H1 (cell line): ENCODE measurements at regions not wholly inside any gene's neighbourhood (a gene's known extent, or its start where the extent isn't known, plus 50 kb on each side); places are given as distances from the start of the nearest gene placed in this dataset.

Source experiments
- CTCF ChIA-PET: fragments of 300-600 bp; sonication (Branson Sonifier 250); formaldehyde crosslinking; loops from one replicate; lab custom pipeline; 2021; ENCODE audit not compliant: partially characterized antibody; lab: Charles Lee
- POLR2A ChIA-PET: fragments of 300-600 bp; sonication (Branson Sonifier 250); formaldehyde crosslinking; loops from one replicate; lab custom pipeline; 2021; ENCODE audit warnings: inconsistent platforms; ENCODE audit not compliant: partially characterized antibody; lab: Charles Lee
- DNase-seq, 2 experiments: peaks; one replicate each; pipeline versions ENCODE4 v3.0.0 to v3.0.0-alpha.2; 2010 to 2022; ENCODE audit warnings: low spot score in 2 of 2, low read depth in 1 of 2, mixed read lengths in 1 of 2
- FAIRE-seq: peaks from 2 replicates; lab custom pipeline; 2011; peaks lifted over from hg19 to GRCh38; lab: Jason Lieb, UNC
- H2AFZ ChIP-seq: 2 replicates; pipeline ENCODE4 v1.8.1; 2012; ENCODE audit warnings: low read length, inconsistent platforms
- H2AK5ac ChIP-seq: 2 replicates; pipeline ENCODE4 v1.6.1; 2013; ENCODE audit warnings: low read depth, low read length
- H2BK120ac ChIP-seq: replicated peaks from 2 replicates; pipeline ENCODE3; 2013; ENCODE audit warnings: low read depth, low read length, inconsistent platforms
- H2BK12ac ChIP-seq: 2 replicates; pipeline ENCODE4 v1.6.1; 2013; ENCODE audit warnings: low read depth, low read length
- H2BK15ac ChIP-seq: 2 replicates; pipeline ENCODE4 v1.6.1; 2013; ENCODE audit warnings: low read length
- H2BK20ac ChIP-seq: 2 replicates; pipeline ENCODE4 v1.6.1; 2013; ENCODE audit warnings: low read length
- H2BK5ac ChIP-seq: 2 replicates; pipeline ENCODE4 v1.6.1; 2013; ENCODE audit warnings: low read depth, low read length
- H3K14ac ChIP-seq: 2 replicates; pipeline ENCODE4 v1.6.1; 2013; ENCODE audit warnings: inconsistent platforms; ENCODE audit not compliant: insufficient read length
- H3K18ac ChIP-seq: 2 replicates; pipeline ENCODE4 v1.6.1; 2013; ENCODE audit warnings: low read length; ENCODE audit errors: extremely low read depth
- H3K23ac ChIP-seq: 2 replicates; pipeline ENCODE4 v1.6.1; 2013; ENCODE audit warnings: inconsistent platforms; ENCODE audit not compliant: insufficient read length
- H3K23me2 ChIP-seq: 2 replicates; pipeline ENCODE4 v1.6.1; 2013; ENCODE audit warnings: low read depth, low read length
- H3K27ac ChIP-seq: 2 replicates; pipeline ENCODE4 v1.6.1; 2011; ENCODE audit warnings: low read depth, low read length, inconsistent platforms
- H3K27me3 ChIP-seq, 4 experiments: replicated peaks in 1 of 4; 1 replicate in 1 of 4; 2 replicates in 3 of 4; pipeline versions ENCODE4 v1.6.1 to v1.8.1; 2011 to 2013; ENCODE audit warnings: low read length in 3 of 4, mild to moderate bottlenecking in 3 of 4, inconsistent platforms in 2 of 4, mixed read lengths in 2 of 4, moderate library complexity in 1 of 4; ENCODE audit not compliant: control insufficient read depth in 3 of 4, insufficient read depth in 3 of 4; ENCODE audit errors: extremely low read depth in 1 of 4
- H3K36me3 ChIP-seq, 4 experiments: 2 replicates each; pipeline versions ENCODE4 v1.6.1 to v1.8.1; 2011 to 2013; ENCODE audit warnings: mild to moderate bottlenecking in 4 of 4, low read length in 3 of 4, moderate library complexity in 2 of 4, control low read depth in 1 of 4, inconsistent platforms in 1 of 4; ENCODE audit not compliant: insufficient read depth in 4 of 4, control insufficient read depth in 2 of 4
- H3K4ac ChIP-seq: replicated peaks from 2 replicates; pipeline ENCODE3; 2013; ENCODE audit warnings: low read length, low read depth, mixed read lengths, inconsistent platforms; ENCODE audit not compliant: insufficient read length
- H3K4me1 ChIP-seq, 4 experiments: replicated peaks in 1 of 4; 1 replicate in 1 of 4; 2 replicates in 3 of 4; pipeline versions ENCODE4 v1.6.1 to v1.8.1; 2011 to 2013; ENCODE audit warnings: low read length in 3 of 4, inconsistent platforms in 2 of 4, mixed read lengths in 1 of 4; ENCODE audit not compliant: insufficient read depth in 4 of 4, control insufficient read depth in 3 of 4
- H3K4me2 ChIP-seq, 2 experiments: 2 replicates each; pipeline versions ENCODE4 v1.6.1 to v1.8.1; 2011 to 2013; ENCODE audit warnings: low read depth in 2 of 2, low read length in 2 of 2, control low read depth in 1 of 2, inconsistent platforms in 1 of 2, mild to moderate bottlenecking in 1 of 2; ENCODE audit not compliant: insufficient read depth in 1 of 2
- H3K4me3 ChIP-seq, 4 experiments: fragments of 200-600, 300-600 bp in 1 of 4; sonication (generic), shearing (Covaris generic), sonication (Bioruptor Twin) in 1 of 4; 2 replicates each; pipeline versions ENCODE4 v1.5.1 to v1.8.1; 2011 to 2016; ENCODE audit warnings: low read length in 4 of 4, low read depth in 3 of 4, control low read depth in 2 of 4, inconsistent platforms in 2 of 4, mild to moderate bottlenecking in 2 of 4, mixed read lengths in 1 of 4, moderate library complexity in 1 of 4; ENCODE audit not compliant: insufficient read depth in 2 of 4; ENCODE audit errors: extremely low read depth in 1 of 4
- H3K56ac ChIP-seq: replicated peaks from 2 replicates; pipeline ENCODE3; 2013; ENCODE audit warnings: low read depth, mild to moderate bottlenecking, mixed read lengths, low read length, inconsistent platforms; ENCODE audit not compliant: insufficient read length
- H3K79me1 ChIP-seq: 2 replicates; pipeline ENCODE4 v1.6.1; 2013; ENCODE audit warnings: low read depth, low read length, control low read depth
- H3K79me2 ChIP-seq, 2 experiments: 2 replicates each; pipeline versions ENCODE4 v1.6.1 to v1.8.1; 2012 to 2013; ENCODE audit warnings: low read length in 2 of 2, mild to moderate bottlenecking in 2 of 2, inconsistent platforms in 1 of 2; ENCODE audit not compliant: insufficient read depth in 2 of 2, control insufficient read depth in 1 of 2
- H3K9ac ChIP-seq, 4 experiments: replicated peaks in 1 of 4; 1 replicate in 1 of 4; 2 replicates in 3 of 4; pipeline versions ENCODE4 v1.6.1 to v1.8.1; 2011 to 2013; ENCODE audit warnings: low read depth in 3 of 4, low read length in 3 of 4, control low read depth in 2 of 4, mild to moderate bottlenecking in 2 of 4, moderate library complexity in 2 of 4, inconsistent platforms in 1 of 4; ENCODE audit errors: extremely low read depth in 1 of 4
- H3K9me3 ChIP-seq, 2 experiments: 2 replicates each; pipeline versions ENCODE4 v1.6.1 to v1.8.1; 2012 to 2013; ENCODE audit warnings: mild to moderate bottlenecking in 2 of 2, moderate library complexity in 2 of 2, control low read depth in 1 of 2, inconsistent platforms in 1 of 2, low read depth in 1 of 2, low read length in 1 of 2, mixed read lengths in 1 of 2; ENCODE audit not compliant: insufficient read depth in 2 of 2
- H4K20me1 ChIP-seq, 2 experiments: replicated peaks in 1 of 2; 2 replicates each; pipeline versions ENCODE3 to v1.8.1; 2011 to 2013; ENCODE audit warnings: inconsistent platforms in 2 of 2, low read length in 2 of 2, mild to moderate bottlenecking in 1 of 2; ENCODE audit not compliant: insufficient read depth in 2 of 2, control insufficient read depth in 1 of 2
- H4K5ac ChIP-seq: 2 replicates; pipeline ENCODE4 v1.6.1; 2013; ENCODE audit warnings: low read length, low read depth, mixed read lengths, inconsistent platforms; ENCODE audit not compliant: insufficient read length
- H4K8ac ChIP-seq: 2 replicates; pipeline ENCODE4 v1.8.0; 2013; ENCODE audit warnings: mild to moderate bottlenecking, moderate library complexity, low read length, inconsistent platforms; ENCODE audit not compliant: insufficient read depth; ENCODE audit errors: extremely low read depth
- H4K91ac ChIP-seq: replicated peaks from 2 replicates; pipeline ENCODE3; 2013; ENCODE audit warnings: low read length, mixed read lengths, inconsistent platforms; ENCODE audit not compliant: insufficient read length
- CTCF ChIP-seq, 3 experiments: IDR thresholded peaks; 1 replicate in 2 of 3; 2 replicates in 1 of 3; pipeline versions ENCODE4 v1.5.1 to v1.6.1; 2011; ENCODE audit warnings: low read length in 3 of 3, mild to moderate bottlenecking in 3 of 3, inconsistent platforms in 2 of 3, low read depth in 1 of 3, moderate library complexity in 1 of 3; ENCODE audit not compliant: insufficient read depth in 1 of 3; ENCODE audit errors: control extremely low read depth in 1 of 3
- POLR2A ChIP-seq, 2 experiments: IDR thresholded peaks; 1 replicate in 1 of 2; 2 replicates in 1 of 2; pipeline ENCODE4 v1.6.1; 2011; ENCODE audit warnings: low read depth in 2 of 2, low read length in 2 of 2, mild to moderate bottlenecking in 2 of 2; ENCODE audit errors: control extremely low read depth in 1 of 2
- SIN3A ChIP-seq, 2 experiments: IDR thresholded peaks in 1 of 2; conservative IDR thresholded peaks in 1 of 2; 2 replicates each; pipeline ENCODE4 v1.6.1; 2011 to 2012; ENCODE audit warnings: low read length in 2 of 2, improper control_type of control experiment in 1 of 2, low read depth in 1 of 2, mild to moderate bottlenecking in 1 of 2
- TAF1 ChIP-seq: IDR thresholded peaks from 2 replicates; pipeline ENCODE4 v1.6.1; 2011; ENCODE audit warnings: mild to moderate bottlenecking, low read depth, low read length
- WGBS, 2 experiments: shearing (Covaris generic) in 1 of 2; methylation state at CpG; one replicate each; pipeline versions ENCODE4 v1.1.6 to v1.1.7; 2013 to 2015; ENCODE audit warnings: low lambda C conversion rate in 2 of 2, mixed read lengths in 2 of 2, inconsistent platforms in 1 of 2, low coverage in 1 of 2, missing lambda C conversion rate in 1 of 2; ENCODE audit not compliant: insufficient replicate concordance in 2 of 2, insufficient coverage in 1 of 2, insufficient read length in 1 of 2; ENCODE audit errors: extremely low coverage in 1 of 2, missing lambda C conversion rate in 1 of 2; 5-methylcytosine and 5-hydroxymethylcytosine counted together

DNA sequence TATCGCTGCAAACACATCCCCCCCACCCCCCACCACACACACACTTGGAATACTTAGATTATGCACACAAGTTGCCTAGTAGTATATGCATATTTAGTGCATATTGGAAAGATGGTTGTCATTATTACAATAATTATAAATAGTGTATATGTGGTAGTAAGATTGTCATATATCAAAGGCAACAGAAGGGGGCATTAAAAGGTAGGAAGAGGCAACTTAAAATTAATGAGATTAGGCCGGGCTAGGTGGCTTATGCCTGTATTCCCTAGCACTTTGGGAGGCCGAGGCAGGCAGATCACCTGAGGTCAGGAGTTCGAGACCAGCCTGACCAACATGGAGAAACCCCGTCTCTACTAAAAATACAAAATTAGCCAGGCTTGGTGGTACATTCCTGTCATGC is 52.1 kb downstream of the GSC start:
- Histone ChIP-seq H3K56ac (no peak overlapping the region), H3K4me1 (0 out of 7 replicates have a peak, but pooled peaks cover 0 to 2% (median 0%) of the 10 kb centered on the region in 4 experiments), H3K9me3 (peaks cover 0 to 3% of the 10 kb centered on the region in 2 experiments; a peak in 1 of 4 replicates), H4K5ac (no peak overlapping the region), H3K79me1 (no peaks in the 10 kb centered on the region), H4K20me1 (no peaks in the 10 kb centered on the region), H2AFZ (no peak overlapping the region), H3K18ac (no peak overlapping the region), H4K91ac (no peak overlapping the region), H3K4me2 (no peak overlapping the region), H3K36me3 (no peaks in the 10 kb centered on the region), H3K4ac (no peak overlapping the region), H4K8ac (no peak overlapping the region), H3K79me2 (no peaks in the 10 kb centered on the region), H3K23ac (no peak overlapping the region), H2BK15ac (no peak overlapping the region), H2AK5ac (no peak overlapping the region), H3K23me2 (no peaks in the 10 kb centered on the region), H2BK20ac (no peak overlapping the region), H2BK12ac (no peak overlapping the region), H2BK120ac (no peak overlapping the region), H2BK5ac (no peak overlapping the region), H3K4me3 (no peak overlapping the region), H3K9ac (no peak overlapping the region), H3K27me3 (no peaks in the 10 kb centered on the region), H3K27ac (no peak overlapping the region), H3K14ac (no peak overlapping the region)
- ChIA-PET CTCF (interaction anchor here (0.8 to 1.5 kb wide), 2 partner anchors 31 to 165 kb away, joined by 3 read pairs; no protein-coding TSS in a partner anchor), POLR2A (no interaction called here)
- no peak for FAIRE-seq
- WGBS, 2 experiments: 90% methylated on average over 5 of the region's 5 CpGs; no CpG with 5 or more reads in 1 of the 2 experiments
- no peak for TF ChIP-seq SIN3A (conservative IDR thresholded peaks at IDR 0.05 in 1 of 2, IDR thresholded peaks at IDR 0.05 in 1 of 2; ENCODE audit: low read depth in 1 of 2, low read length in 2 of 2)
- TF ChIP-seq POLR2A (IDR thresholded peaks at IDR 0.05; ENCODE audit: control extremely low read depth in 1 of 2, low read depth in 2 of 2, low read length in 2 of 2): no peak
- TF ChIP-seq TAF1: no peak
- no peak for TF ChIP-seq CTCF (IDR thresholded peaks at IDR 0.05; ENCODE audit: control extremely low read depth in 1 of 3, insufficient read depth in 1 of 3, low read depth in 1 of 3, low read length in 3 of 3)
- no peak for DNase-seq
